IPS-NIHi7 (cell line): ENCODE measurements at regions not wholly inside any gene's neighbourhood (a gene's known extent, or its start where the extent isn't known, plus 50 kb on each side); places are given as distances from the start of the nearest gene placed in this dataset.
"Not testable (repeated sequence)": the region's sequence is repeated elsewhere in the genome, so short reads cannot be mapped to it uniquely, and the experiment has no call there.

Experiments used
- DNase-seq: peaks from one replicate; pipeline ENCODE4 v3.0.0; 2012; ENCODE audit warnings: mixed read lengths; ENCODE audit errors: extremely low spot score

- no peak for DNase-seq
Observed at GRCh38 chr2:105538840-105539239, 140.0 kb upstream of the FHL2 start.

- DNase-seq = no peak
Observed at GRCh38 chr2:105537920-105538319, 139.1 kb upstream of the FHL2 start.

DNA sequence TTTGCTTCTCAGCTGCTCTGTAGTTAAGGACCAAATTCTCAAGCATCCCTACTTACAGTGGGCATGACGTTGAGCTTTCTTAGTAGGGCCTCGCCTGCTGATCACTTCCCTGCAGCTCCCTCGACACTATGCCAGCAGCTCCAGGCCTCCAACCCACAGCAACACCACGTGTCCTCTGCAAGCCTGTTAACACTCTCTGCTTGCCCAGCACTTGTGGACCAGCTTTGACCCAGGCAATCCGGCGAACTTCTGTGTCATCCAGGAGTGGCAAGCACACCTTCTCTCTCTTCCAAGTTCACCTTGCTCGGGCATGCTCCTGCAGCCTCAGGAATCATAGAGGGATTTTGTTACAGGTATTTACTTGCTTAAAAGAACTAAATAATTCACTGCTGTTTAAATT, 138.6 kb upstream of the FHL2 start:
- DNase-seq = no peak

GRCh38 chr2:105536175-105536574, 137.3 kb upstream of the FHL2 start:
- DNase-seq = no peak

GRCh38 chr2:105529258-105529657, 130.4 kb upstream of the FHL2 start:
- DNase-seq = not testable (repeated sequence)

- DNase-seq = no peak
Observed at GRCh38 chr2:105526000-105526925, 127.4 kb upstream of the FHL2 start.

- DNase-seq = no peak
Observed at GRCh38 chr2:105525201-105525600, 126.3 kb upstream of the FHL2 start.

GRCh38 chr2:105522645-105523044, 123.8 kb upstream of the FHL2 start:
- no peak for DNase-seq

GRCh38 chr2:105521616-105522015, 122.8 kb upstream of the FHL2 start:
- no peak for DNase-seq

DNA sequence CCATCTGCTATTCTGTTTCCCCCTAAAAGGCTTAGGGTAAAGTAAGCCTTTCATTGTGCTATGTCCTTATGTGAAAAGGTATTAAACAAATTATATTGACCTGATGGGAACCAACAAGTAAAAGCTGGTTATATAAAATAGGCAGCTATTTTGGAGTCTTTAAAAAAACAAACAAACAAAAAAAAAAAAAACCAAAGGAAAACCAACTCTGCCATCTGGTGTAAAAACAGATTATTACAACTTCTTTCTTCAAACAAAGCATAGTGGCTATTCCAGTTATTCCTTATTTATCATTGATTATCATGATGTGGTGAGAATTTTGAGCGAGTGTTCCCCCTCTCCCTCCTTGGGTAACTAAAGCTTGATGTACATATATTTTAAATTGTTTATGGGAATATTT, 122.3 kb upstream of the FHL2 start:
- DNase-seq = no peak

DNA sequence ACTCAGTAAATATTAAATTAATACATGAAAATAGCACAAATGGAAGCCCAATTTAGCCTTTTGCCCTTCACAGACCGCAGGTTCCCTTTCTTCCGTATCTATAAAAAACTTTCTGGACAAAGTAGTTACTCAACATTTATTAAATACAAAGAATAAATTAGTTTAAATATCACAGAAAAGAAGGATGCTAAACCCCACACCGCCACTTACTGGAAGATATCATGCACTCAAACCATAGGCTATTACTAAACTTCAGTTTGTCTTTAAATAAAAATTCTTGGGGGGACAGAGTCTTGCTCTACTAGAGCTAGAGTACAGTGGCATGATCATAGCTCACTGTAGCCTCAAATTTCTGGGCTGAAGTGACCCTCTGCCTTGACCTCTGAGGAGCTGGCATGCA, 120.7 kb upstream of the FHL2 start:
- no peak for DNase-seq

GRCh38 chr2:105518897-105519296, 120.0 kb upstream of the FHL2 start:
- no peak for DNase-seq

GRCh38 chr2:105517814-105518705, 119.2 kb upstream of the FHL2 start:
- DNase-seq = no peak

- no peak for DNase-seq
Observed at GRCh38 chr2:105515581-105516415, 116.9 kb upstream of the FHL2 start.

- DNase-seq = no peak
Observed at GRCh38 chr2:105514576-105514975, 115.7 kb upstream of the FHL2 start.

GRCh38 chr2:105510761-105511528, 112.1 kb upstream of the FHL2 start:
- no peak for DNase-seq

DNA sequence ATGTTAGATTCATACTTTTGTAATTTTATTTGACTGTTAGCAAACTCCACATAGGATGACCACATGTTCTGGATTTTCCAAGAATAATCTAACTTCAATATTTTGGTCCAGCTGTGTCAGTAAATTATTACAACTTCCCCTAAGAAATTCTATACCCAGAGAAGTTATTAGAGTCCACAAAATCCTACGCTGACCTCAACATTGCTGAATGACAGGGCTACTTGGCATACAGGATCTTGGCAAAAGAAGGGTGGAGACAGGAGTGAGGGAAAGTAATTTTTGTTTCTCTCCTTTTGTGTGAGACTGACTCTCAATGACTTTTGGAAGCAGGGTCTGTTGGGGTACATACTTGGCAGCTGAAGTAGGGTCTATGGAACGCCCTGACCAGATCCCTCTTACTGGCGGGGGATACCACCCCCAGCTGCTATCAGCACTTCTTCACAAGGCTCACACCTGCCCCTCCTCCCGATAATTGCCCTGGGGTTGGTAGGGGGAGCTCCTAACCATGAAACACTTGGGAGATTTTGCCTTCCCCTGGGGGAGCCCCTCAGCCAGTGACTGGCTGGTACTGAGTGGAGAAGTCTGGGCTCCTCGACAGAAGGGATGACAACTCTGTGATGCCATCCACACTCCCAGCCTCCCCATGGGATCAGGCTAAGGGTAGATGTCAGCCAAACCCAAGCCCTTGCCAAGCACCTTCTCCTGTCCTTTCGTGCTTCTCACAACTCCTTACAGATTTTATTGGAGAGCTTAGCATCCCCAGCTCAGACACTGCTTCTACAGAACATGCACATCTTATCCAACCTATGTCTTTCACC, 110.6 kb upstream of the FHL2 start:
- DNase-seq = no peak

DNA sequence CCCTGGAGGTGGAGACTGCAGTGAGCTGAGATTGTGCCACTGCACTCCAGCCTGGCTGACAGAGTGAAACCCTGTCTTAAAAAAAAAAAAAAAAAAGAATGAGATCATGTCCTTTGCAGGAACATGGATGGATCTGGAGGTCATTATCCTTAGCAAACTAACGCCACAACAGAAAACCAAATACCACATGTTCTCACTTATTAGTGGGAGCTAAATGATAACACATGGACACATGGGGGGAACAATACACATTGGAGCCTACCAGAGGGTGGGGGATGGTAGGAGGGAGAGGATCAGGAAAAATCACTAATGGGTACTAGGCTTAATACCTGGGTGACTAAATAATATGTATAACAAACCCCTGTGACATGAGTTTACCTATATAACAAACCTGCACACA, 108.0 kb upstream of the FHL2 start:
- not testable (repeated sequence) for DNase-seq

DNA sequence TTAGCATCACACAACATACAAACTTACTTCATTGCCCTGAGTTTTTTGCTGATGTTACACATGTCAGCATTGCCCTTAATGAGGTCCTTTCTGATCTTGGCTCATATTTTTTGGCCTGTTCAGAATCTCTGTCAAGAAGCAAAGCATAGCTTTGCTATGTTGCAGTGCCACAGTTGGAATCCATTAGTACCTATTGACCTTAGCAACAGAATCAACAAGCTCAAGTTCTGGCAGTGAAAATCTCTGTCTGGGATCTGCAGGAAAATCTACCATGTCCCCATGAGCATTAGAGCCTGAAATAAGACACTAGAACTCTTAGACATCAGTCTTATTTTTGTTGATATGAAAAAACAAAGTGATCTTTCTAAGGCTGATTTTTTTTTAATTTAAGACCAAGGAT, 105.6 kb upstream of the FHL2 start:
- DNase-seq = no peak
